ENCODE measurements at regions not wholly inside any gene's neighbourhood (a gene's known extent, or its start where the extent isn't known, plus 50 kb on each side); places are given as distances from the start of the nearest gene placed in this dataset.

GRCh38 chrX:42725196-42725595, 52.8 kb downstream of the PPP1R2C start:
- no peak for DNase-seq

- no peak for DNase-seq
Observed at GRCh38 chrX:42720209-42720608, 57.8 kb downstream of the PPP1R2C start.

- no peak for DNase-seq
Observed at GRCh38 chrX:42715701-42716262, 62.2 kb downstream of the PPP1R2C start.

- peak in 55 of 56 donors; percentile 1 to 76 (median 33) for DNase-seq
Observed at GRCh38 chrX:42714981-42715700, 62.8 kb downstream of the PPP1R2C start.

GRCh38 chrX:42710452-42710851, 67.5 kb downstream of the PPP1R2C start:
- DNase-seq: no peak

- DNase-seq: no peak
Observed at GRCh38 chrX:42708222-42708621, 69.7 kb downstream of the PPP1R2C start.

GRCh38 chrX:42707742-42708141, 70.2 kb downstream of the PPP1R2C start:
- DNase-seq: no peak

GRCh38 chrX:42704454-42704853, 73.5 kb downstream of the PPP1R2C start:
- no peak for DNase-seq

GRCh38 chrX:42697544-42697943, 80.4 kb downstream of the PPP1R2C start:
- no peak for DNase-seq

GRCh38 chrX:42696536-42697124, 81.3 kb downstream of the PPP1R2C start:
- DNase-seq: no peak

GRCh38 chrX:42695800-42696358, 82.1 kb downstream of the PPP1R2C start:
- no peak for DNase-seq

GRCh38 chrX:42694260-42694815, 83.6 kb downstream of the PPP1R2C start:
- DNase-seq: peak in 17 of 56 donors; percentile 0 to 14 (median 1)

- peak in 9 of 56 donors; percentile 0 to 36 (median 3) for DNase-seq
Observed at GRCh38 chrX:42691196-42691595, 86.8 kb downstream of the PPP1R2C start.

- no peak for DNase-seq
Observed at GRCh38 chrX:42686706-42687105, 91.3 kb downstream of the PPP1R2C start.

- no peak for DNase-seq
Observed at GRCh38 chrX:42686296-42686695, 91.7 kb downstream of the PPP1R2C start.

GRCh38 chrX:42684065-42684464, 93.9 kb downstream of the PPP1R2C start:
- no peak for DNase-seq

GRCh38 chrX:42680666-42681065, 97.3 kb downstream of the PPP1R2C start:
- DNase-seq: peak in 1 of 56 donors; percentile 0

GRCh38 chrX:42678133-42678532, 99.8 kb downstream of the PPP1R2C start:
- DNase-seq: no peak

GRCh38 chrX:42673301-42673810, 104.6 kb downstream of the PPP1R2C start:
- DNase-seq: no peak

- DNase-seq: no peak
Observed at GRCh38 chrX:42664680-42665079, 113.3 kb downstream of the PPP1R2C start.

- no peak for DNase-seq
Observed at GRCh38 chrX:42628471-42628870, 149.5 kb downstream of the PPP1R2C start.

GRCh38 chrX:42627891-42628290, 150.1 kb downstream of the PPP1R2C start:
- DNase-seq: no peak
